GM18520 (cell line): ENCODE measurements at regions not wholly inside any gene's neighbourhood (a gene's known extent, or its start where the extent isn't known, plus 50 kb on each side); places are given as distances from the start of the nearest gene placed in this dataset.

ENCODE experiments used
- ATAC-seq: cut with Tn5 transposase; IDR thresholded peaks from one replicate; pipeline ENCODE4 v1.9.1; 2021; ENCODE audit not compliant: unreplicated experiment

- ATAC-seq: no peak
Measured at GRCh38 chr5:92470770-92471169, 1087.7 kb upstream of the ARRDC3 start.

- ATAC-seq: no peak
Measured at GRCh38 chr5:92468295-92468694, 1085.2 kb upstream of the ARRDC3 start.

- ATAC-seq: no peak
Measured at GRCh38 chr5:92467695-92468094, 1084.6 kb upstream of the ARRDC3 start.

- ATAC-seq: no peak
Measured at GRCh38 chr5:92460505-92460904, 1077.4 kb upstream of the ARRDC3 start.

GRCh38 chr5:92459654-92460053 is 1076.5 kb upstream of the ARRDC3 start:
- no peak for ATAC-seq

GRCh38 chr5:92455011-92455410 is 1071.9 kb upstream of the ARRDC3 start:
- ATAC-seq: peak; percentile 99

- ATAC-seq: no peak
Measured at GRCh38 chr5:92444888-92445287, 1061.8 kb upstream of the ARRDC3 start.

GRCh38 chr5:92435781-92436180 is 1052.7 kb upstream of the ARRDC3 start:
- ATAC-seq: no peak

- ATAC-seq: no peak
Measured at GRCh38 chr5:92429646-92430045, 1046.5 kb upstream of the ARRDC3 start.

GRCh38 chr5:92428415-92428814 is 1045.3 kb upstream of the ARRDC3 start:
- no peak for ATAC-seq

GRCh38 chr5:92424785-92425426 is 1041.8 kb upstream of the ARRDC3 start:
- no peak for ATAC-seq

- ATAC-seq: no peak
Measured at GRCh38 chr5:92421942-92422341, 1038.8 kb upstream of the ARRDC3 start.

GRCh38 chr5:92421196-92421595 is 1038.1 kb upstream of the ARRDC3 start:
- no peak for ATAC-seq

GRCh38 chr5:92419261-92419660 is 1036.1 kb upstream of the ARRDC3 start:
- ATAC-seq: no peak

- ATAC-seq: no peak
Measured at GRCh38 chr5:92418341-92418740, 1035.2 kb upstream of the ARRDC3 start.

GRCh38 chr5:92409134-92409533 is 1026.0 kb upstream of the ARRDC3 start:
- no peak for ATAC-seq

GRCh38 chr5:92402956-92403702 is 1020.0 kb upstream of the ARRDC3 start:
- ATAC-seq: no peak

GRCh38 chr5:92402045-92402444 is 1018.9 kb upstream of the ARRDC3 start:
- ATAC-seq: no peak

GRCh38 chr5:92401492-92401891 is 1018.4 kb upstream of the ARRDC3 start:
- no peak for ATAC-seq

- ATAC-seq: no peak
Measured at GRCh38 chr5:92394936-92395335, 1011.8 kb upstream of the ARRDC3 start.

GRCh38 chr5:92390657-92391056 is 1007.5 kb upstream of the ARRDC3 start:
- no peak for ATAC-seq

- ATAC-seq: no peak
Measured at GRCh38 chr5:92380069-92380770, 997.1 kb upstream of the ARRDC3 start.
